ENCODE measurements at regions not wholly inside any gene's neighbourhood (a gene's known extent, or its start where the extent isn't known, plus 50 kb on each side); places are given as distances from the start of the nearest gene placed in this dataset.

- TF ChIP-seq POLR2AphosphoS5 (IDR thresholded peaks at IDR 0.05; ENCODE audit: low read depth, low read length) (no peak), POU2F2 (IDR thresholded peaks at IDR 0.05; ENCODE audit: low read depth, low read length) (no peak), TAF1 (IDR thresholded peaks at IDR 0.05; ENCODE audit: low read depth, low read length) (no peak), POLR2A (IDR thresholded peaks at IDR 0.05; ENCODE audit: low read depth, low read length) (no peak), SPI1 (IDR thresholded peaks at IDR 0.05; ENCODE audit: low read depth, low read length) (no peak)
Observed at GRCh38 chr13:102484329-102484728, 82.5 kb upstream of the FGF14 start.

All from GM12891 (cell line).